HG03039 (cell line): ENCODE measurements at regions not wholly inside any gene's neighbourhood (a gene's known extent, or its start where the extent isn't known, plus 50 kb on each side); places are given as distances from the start of the nearest gene placed in this dataset.
"Not testable (repeated sequence)": the region's sequence is repeated elsewhere in the genome, so short reads cannot be mapped to it uniquely, and the experiment has no call there.

Source experiments
- ATAC-seq: cut with Tn5 transposase; IDR thresholded peaks from one replicate; pipeline ENCODE4 v1.9.1; 2021; ENCODE audit warnings: mild to moderate bottlenecking, moderate library complexity; ENCODE audit not compliant: unreplicated experiment

- no peak for ATAC-seq
Measured at GRCh38 chr3:110644203-110644602, 427.4 kb upstream of the NECTIN3 start.

- ATAC-seq = no peak
Measured at GRCh38 chr3:110646055-110646454, 425.6 kb upstream of the NECTIN3 start.

GRCh38 chr3:110646496-110646895 lies 425.1 kb upstream of the NECTIN3 start:
- ATAC-seq = no peak

- no peak for ATAC-seq
Measured at GRCh38 chr3:110647586-110647985, 424.0 kb upstream of the NECTIN3 start.

GRCh38 chr3:110650741-110651140 lies 420.9 kb upstream of the NECTIN3 start:
- no peak for ATAC-seq

GRCh38 chr3:110654843-110655502 lies 416.6 kb upstream of the NECTIN3 start:
- no peak for ATAC-seq

GRCh38 chr3:110656394-110657025 lies 415.1 kb upstream of the NECTIN3 start:
- ATAC-seq = no peak

GRCh38 chr3:110664148-110664547 lies 407.5 kb upstream of the NECTIN3 start:
- ATAC-seq = no peak

GRCh38 chr3:110666495-110666894 lies 405.1 kb upstream of the NECTIN3 start:
- ATAC-seq = no peak

GRCh38 chr3:110667216-110667615 lies 404.4 kb upstream of the NECTIN3 start:
- ATAC-seq = no peak

GRCh38 chr3:110670407-110670806 lies 401.2 kb upstream of the NECTIN3 start:
- ATAC-seq = no peak

- ATAC-seq = no peak
Measured at GRCh38 chr3:110677506-110677905, 394.1 kb upstream of the NECTIN3 start.

GRCh38 chr3:110679285-110679684 lies 392.3 kb upstream of the NECTIN3 start:
- no peak for ATAC-seq

GRCh38 chr3:110680450-110680849 lies 391.2 kb upstream of the NECTIN3 start:
- ATAC-seq = no peak

- ATAC-seq = no peak
Measured at GRCh38 chr3:110684466-110684865, 387.1 kb upstream of the NECTIN3 start.

- no peak for ATAC-seq
Measured at GRCh38 chr3:110685630-110686029, 386.0 kb upstream of the NECTIN3 start.

GRCh38 chr3:110686701-110687100 lies 384.9 kb upstream of the NECTIN3 start:
- ATAC-seq = no peak

GRCh38 chr3:110687138-110687537 lies 384.5 kb upstream of the NECTIN3 start:
- ATAC-seq = no peak

GRCh38 chr3:110697961-110698360 lies 373.7 kb upstream of the NECTIN3 start:
- no peak for ATAC-seq

- not testable (repeated sequence) for ATAC-seq
Measured at GRCh38 chr3:110704332-110704731, 367.3 kb upstream of the NECTIN3 start.

- no peak for ATAC-seq
Measured at GRCh38 chr3:110708156-110708555, 363.5 kb upstream of the NECTIN3 start.

- ATAC-seq = no peak
Measured at GRCh38 chr3:110710156-110710555, 361.5 kb upstream of the NECTIN3 start.

GRCh38 chr3:110710603-110711002 lies 361.0 kb upstream of the NECTIN3 start:
- ATAC-seq = no peak
